Activated gamma-delta T cell treated with Interleukin-2 at 50 U/mL for 16 hours (primary cell): ENCODE measurements at regions not wholly inside any gene's neighbourhood (a gene's known extent, or its start where the extent isn't known, plus 50 kb on each side); places are given as distances from the start of the nearest gene placed in this dataset.

Experiments
- DNase-seq: peaks from one replicate; pipeline ENCODE4 v3.0.0-alpha.2; 2020

DNA sequence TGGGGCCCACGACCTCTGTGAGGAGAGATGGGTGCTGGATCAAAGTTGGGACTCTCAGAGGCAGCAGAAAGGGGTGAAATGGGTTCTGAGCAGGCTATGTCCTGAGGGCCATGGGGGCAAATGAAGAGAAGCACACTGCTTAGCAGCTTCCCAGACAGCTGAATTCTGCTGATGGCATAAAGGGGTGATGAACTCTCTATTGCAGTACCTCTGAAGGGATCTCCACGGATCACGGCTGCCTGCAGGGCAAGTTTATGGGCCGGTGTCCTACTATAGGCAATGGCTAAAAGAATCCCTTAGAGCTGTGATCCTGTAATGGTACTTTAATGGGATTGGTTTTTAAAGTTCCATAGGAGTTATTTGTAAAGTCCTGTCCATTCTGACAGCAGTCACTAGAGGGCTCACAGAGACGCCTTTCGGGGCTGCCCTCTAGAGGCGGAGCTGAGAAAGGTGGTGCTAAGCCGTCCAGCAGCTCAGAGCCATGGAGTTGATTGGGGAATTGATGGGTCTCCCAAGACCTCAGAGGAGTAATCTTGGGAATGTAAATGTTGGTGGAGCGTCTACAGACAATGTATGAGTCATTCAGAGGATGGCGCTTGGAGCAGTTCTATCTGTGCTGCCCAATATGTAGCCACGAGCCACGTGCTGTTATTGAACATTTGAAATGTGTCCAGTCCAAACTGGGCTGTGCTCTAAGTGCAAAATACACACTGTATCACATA is 287.3 kb downstream of the COG6 start:
- peak; percentile 69 for DNase-seq

DNA sequence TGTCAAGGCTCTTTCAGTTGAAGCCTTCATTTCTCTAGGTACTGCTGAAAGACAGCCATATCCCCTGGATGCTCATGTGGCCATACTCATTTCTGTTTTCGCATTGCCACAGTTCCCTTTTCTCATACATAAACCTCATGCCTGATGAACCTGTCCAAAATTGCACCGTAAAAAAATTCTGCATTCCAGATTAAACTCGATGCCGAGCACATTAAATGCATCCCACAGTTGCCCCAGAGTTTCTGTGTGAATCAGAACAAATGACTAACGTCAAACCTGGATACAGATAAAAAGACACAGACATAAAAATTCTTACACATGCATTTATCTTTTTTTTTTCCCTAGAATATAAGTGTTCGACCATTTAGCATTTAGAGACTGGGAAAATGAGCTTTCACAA is 288.2 kb downstream of the COG6 start:
- no peak for DNase-seq

- DNase-seq = no peak
These were observed 289.8 kb downstream of the COG6 start for GRCh38 chr13:39945226-39945625.

- no peak for DNase-seq
These were observed 291.3 kb downstream of the COG6 start for GRCh38 chr13:39946769-39947168.

DNA sequence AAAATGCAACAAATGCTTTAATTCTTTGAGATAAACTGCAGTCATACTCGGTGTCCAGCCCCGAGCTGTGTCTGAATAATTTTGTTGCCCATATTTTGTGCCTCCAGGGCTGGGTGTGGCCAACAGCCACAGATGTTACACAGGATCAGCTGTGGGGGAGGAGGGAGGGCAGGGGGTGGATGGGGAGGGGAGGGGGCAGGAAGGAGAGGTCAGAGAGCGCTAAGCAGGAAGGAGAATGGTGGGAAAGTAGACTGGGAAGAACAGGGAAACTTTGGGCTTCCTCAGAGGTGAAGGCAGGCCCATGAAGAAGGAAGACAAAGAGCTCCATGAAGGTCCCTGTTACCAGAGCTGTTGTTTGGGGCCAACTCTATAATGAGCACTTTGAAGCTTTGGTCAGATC is 295.8 kb downstream of the COG6 start:
- no peak for DNase-seq

DNA sequence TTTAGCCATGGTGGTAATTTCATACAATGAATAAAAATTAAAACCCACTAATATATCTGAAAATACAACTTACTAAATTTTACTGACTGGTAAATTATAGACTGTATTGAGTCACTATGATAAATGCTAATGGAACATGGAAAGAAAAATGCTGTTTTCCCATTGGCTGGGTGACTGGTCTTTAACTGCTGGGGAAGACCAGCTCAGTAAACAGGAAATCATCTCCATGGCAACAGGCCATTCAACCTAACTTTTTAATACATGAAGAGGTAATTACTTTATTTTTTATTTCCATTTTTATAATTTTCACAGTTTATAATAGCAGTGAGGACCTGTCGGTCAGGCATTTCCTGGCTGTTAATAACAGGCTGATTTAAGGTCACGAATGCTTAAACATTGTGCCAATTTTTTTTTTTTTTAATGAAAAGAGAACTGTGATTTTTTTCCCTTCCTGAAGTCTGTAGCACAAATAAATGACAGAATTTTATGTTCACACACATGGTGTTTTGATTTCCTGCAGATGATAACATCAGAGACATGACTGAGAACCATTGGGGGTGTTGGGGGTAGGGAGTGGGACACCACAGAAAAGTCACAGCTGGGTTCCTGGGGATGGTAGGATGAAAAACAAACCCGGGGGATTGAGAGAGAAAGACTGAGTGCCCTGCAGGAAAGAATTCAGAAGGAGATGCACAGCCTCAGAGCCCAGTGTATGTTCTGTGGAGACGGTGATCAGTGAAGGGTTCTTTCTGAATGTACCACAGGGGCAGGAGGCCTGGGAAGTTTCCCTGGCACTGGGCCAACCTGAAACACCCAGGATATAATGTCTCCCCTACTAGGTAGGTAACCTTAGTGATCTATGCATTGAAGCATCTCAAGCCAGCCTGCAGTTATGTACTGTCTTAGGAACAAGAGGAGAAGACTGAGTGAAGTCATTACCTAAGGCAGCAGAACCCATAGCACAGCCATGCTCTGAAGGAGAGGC is 297.1 kb downstream of the COG6 start:
- no peak for DNase-seq

DNA sequence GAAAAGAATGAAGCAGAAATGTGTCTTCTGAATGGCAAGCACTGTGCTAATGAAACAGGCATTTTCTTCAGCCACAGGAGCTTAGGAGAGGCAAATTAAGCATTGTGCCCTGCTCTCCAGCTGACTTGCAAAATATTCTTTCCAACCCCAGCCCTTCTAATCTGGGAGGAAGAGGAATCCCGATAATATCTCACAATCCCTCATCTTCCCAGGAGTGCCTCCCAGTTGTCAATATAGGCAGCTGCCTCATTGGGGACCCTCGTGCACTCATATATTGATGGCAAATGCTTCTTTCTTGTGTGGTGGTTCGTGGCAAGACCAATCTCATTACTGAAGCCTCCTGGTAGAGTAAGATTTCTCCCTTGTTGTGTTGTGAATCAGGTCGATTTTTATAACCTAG is 299.0 kb downstream of the COG6 start:
- DNase-seq = no peak

DNA sequence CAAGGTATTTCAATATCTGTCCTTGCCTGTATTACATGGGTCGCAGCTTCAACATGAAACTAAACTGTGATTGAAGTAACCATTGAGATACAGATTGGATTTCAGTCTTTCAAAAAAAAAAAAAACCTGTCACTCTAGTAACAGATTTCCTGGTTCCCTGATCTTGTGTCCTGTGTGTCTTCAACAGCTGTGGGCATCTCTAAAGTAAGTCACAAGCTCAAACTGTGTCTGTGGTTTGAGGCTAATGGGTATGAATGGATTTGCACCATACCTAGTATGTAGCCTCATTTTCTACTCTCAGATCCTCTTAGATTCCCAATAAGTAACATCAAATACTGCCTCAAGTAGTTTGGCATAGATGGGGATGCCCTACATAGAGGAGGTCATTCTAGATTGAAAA is 300.1 kb downstream of the COG6 start:
- no peak for DNase-seq

DNA sequence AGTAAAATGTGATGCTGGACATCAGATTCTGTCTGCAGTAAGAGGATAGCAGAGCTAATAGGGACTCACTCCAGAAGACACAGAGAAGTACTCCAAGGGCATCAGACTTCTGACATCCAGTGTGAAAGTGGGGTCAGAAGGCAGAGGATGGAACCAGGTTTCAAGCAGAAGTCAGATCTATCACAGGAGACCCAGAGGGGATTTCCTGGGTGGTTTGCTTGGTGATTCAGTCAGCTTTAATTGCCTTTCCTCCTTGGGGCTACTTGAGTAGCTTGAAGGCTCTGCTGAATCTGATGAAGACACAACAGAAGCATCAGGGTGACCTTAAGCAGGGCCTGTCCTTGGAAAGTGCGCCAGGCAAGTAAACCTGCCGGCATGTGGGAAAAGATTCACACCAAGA is 300.6 kb downstream of the COG6 start:
- no peak for DNase-seq

GRCh38 chr13:39957868-39958677 is 302.6 kb downstream of the COG6 start:
- no peak for DNase-seq

DNA sequence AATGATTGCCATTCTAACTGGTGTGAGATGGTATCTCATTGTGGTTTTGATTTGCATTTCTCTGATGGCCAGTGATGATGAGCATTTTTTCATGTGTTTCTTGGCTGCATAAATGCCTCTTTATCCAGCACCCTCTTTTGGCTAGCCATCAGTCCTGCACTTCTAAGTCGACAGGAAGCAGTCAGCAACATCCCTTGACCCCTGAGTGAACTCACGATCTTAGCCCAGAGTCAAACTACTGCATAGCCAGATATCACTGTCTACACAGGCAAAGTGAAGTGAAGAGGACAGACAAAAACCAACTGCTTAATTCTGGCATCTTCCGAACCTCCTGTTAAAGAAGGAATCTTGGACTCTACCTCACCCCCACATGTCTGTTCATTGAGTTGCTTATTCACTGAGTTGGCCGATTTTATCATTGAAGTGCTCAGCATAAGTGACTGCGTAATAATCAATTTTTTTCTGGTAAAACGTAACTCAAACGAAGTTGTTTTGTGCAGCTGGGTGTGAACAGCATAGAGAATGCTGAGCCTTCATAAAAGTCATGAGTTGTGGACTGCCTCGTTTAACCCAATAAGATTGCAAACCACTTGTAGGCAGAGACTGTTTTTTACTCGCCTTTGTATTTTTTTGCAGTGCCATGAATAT is 304.2 kb downstream of the COG6 start:
- DNase-seq = no peak

GRCh38 chr13:39960191-39960590 is 304.7 kb downstream of the COG6 start:
- DNase-seq = no peak

DNA sequence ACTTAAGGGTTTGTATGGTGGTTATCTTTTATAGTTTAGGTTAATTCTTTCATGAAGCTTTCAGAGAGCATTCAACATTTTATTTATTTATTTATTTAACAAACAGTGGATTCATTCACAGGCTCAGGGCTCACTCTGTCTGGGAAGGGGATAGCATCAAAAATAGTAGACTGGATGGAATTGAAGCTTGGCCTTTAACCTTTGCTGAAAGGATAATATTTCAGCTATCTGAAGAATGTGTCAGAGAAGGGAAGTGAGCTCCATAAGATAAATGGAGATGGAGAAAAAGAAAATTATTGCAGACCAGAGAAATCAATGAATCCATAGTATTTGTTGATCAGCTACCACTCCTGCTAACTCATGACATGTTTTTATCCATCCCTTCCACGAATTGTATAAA is 305.6 kb downstream of the COG6 start:
- DNase-seq = no peak

GRCh38 chr13:39963612-39964011 is 308.1 kb downstream of the COG6 start:
- DNase-seq = no peak

DNA sequence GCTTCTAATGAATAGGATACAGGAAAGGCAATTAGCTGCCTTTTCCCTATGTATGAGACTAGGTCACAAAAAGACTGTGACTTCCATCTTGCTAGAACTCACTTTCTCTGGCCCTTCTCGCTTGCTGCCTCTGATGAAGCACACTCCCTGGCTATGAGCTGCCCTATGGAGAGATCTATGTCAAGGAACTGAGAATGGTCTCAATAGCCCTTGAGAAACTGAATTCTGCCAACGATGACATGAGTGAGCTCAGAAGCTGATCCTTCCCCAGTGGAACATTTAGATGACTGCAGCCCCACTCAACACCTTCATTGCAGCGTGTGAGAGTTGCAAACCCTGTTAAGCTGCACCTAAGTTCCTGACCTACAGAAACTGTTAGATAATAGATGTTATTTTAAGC is 309.8 kb downstream of the COG6 start:
- no peak for DNase-seq

DNA sequence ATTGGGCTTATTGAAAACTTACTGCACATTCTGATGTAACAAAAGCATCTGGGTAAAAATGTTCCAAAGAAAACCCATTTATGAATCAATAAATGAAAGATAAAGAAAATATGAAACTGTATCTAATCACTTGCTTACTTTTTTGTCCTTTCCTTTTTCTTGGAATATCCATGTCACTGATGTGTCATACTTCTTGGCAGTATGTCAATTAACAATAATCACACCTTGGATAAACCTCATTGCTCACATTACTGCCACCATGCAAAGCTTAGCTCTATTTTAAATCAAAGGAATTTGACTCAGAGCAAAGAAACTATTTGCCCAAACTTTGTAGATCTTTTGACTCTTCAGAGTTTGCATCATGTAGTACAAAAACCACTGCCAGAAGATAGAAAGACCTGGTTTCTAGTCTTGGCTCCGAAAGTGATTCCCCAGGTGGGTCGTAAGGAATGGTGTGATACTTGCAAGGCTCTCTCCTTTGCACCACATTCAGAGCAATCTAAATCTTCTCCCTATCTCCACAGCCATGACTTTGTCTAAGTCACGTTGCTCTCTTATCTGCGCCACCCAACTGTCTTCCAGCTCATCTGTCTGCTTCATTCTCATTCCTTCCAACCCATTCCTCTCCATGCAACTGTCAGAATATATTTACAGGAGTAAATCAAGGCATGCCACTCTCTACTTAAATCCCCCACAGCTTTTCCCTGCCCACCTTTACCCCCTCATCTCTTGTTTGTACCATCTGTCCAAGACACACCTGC is 311.9 kb downstream of the COG6 start:
- no peak for DNase-seq

GRCh38 chr13:39968646-39969475 is 313.4 kb downstream of the COG6 start:
- DNase-seq = no peak

DNA sequence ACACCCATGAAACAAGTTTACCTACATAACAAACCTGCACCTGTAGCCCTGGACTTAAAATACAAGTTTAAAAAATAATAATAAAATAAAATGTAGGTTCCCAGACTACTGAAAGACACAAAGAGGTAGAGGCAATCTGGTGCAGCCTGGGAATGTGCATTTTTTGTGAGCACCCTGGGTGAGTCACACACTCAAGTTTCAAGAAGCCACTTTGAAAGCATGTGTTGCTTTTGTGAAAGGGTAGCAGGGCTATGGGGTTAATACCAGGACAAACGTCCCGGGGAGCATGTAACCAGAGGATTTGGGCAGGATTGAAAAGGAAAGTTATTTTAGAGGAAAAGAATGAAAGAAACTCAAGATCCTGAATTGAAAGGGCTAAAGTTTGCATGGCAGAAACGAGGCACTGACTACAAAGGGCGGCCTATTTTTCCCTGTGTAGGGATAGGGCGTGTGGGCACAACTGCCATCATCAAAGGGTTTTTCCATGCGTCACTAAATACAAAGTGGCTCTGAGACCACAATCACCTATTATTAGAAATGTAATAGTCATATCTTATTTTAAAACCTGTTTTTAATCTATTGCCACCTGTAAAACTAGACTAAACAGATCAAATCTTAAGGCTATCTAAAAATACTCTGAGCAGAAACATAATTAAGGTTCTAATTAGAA is 314.9 kb downstream of the COG6 start:
- no peak for DNase-seq

DNA sequence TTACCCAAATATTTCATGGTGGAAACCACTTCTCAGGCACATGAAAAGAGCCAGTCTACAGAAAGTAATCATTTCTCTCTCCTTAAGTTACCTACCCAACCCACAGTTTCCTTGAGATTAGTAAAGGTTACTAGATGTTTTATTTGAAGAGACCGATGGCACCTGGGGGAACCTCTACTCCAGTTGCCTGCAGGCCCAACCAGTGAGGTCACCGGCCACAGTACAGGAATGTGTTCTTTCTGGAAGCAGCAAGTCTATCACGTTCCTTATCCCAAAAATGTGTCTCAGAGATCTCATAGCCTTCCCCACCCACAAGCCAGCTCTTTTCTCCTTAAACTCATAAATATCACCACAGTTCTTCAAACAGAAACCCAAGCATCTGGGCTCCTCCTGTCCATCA is 316.1 kb downstream of the COG6 start:
- DNase-seq = no peak

DNA sequence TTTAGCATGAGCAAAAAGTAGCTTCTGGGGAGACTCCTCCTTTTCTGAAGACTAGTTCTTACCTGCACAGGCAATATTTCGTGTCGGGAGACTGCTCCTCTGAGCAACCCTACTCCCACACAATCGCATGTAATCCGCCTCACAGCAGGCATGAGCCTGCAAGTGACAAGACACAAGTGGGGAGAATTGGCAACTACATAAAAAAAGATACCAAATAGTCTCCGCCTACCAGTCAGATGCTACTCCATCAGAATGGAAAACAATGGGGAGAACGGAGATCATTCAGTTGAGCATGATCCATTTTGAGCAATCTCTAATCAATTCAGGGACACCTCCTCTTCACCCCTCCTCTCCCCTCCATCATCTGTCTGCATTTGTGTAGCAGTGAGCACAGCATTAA is 321.0 kb downstream of the COG6 start:
- DNase-seq = no peak

- DNase-seq = no peak
These were observed 325.6 kb downstream of the COG6 start for GRCh38 chr13:39981056-39981455.
